Smooth muscle cell of the brain vasculature (primary cell): ENCODE measurements at regions not wholly inside any gene's neighbourhood (a gene's known extent, or its start where the extent isn't known, plus 50 kb on each side); places are given as distances from the start of the nearest gene placed in this dataset.
"Not testable (repeated sequence)": the region's sequence is repeated elsewhere in the genome, so short reads cannot be mapped to it uniquely, and the experiment has no call there.

Source experiments
- DNase-seq: peaks from one replicate; pipeline ENCODE4 v3.0.0-alpha.2; 2012; ENCODE audit warnings: low read depth, low spot score

DNA sequence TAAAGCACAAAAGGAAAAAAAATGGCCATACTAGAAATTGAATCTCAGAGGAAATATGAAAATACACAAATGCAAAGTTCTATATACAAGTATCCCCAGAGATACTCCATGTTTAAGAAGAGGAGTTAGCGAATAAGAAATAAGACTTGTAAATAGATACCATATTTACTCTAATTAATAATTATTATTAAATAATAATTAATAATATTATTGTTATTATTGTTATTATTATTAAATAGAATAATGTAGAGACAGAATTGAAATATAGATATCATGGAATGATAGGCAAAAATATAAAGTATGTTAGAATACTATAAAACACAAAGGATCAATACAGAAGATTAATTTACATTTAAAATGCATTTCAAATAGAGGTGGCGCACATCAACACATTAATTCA, 1047.5 kb upstream of the MIR17HG start:
- no peak for DNase-seq

DNA sequence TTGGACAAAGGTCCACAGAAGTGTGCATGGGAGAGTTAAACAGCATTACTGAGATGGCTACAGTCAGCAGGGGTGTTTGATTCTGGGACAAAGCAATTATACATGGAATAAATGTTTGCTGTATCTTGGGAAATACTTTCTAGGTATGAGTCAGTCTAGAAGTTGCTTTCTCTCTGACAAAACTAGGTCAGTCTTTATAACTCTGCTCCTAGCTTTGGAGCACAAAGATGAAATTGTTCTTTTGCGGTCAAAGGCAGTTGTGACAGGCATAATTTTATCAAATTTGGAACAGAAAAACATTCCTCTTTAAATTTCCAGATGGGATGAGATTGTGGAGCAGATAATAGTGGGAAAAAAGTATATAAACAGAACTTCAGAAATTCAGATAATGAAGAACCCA, 1045.4 kb upstream of the MIR17HG start:
- no peak for DNase-seq

DNA sequence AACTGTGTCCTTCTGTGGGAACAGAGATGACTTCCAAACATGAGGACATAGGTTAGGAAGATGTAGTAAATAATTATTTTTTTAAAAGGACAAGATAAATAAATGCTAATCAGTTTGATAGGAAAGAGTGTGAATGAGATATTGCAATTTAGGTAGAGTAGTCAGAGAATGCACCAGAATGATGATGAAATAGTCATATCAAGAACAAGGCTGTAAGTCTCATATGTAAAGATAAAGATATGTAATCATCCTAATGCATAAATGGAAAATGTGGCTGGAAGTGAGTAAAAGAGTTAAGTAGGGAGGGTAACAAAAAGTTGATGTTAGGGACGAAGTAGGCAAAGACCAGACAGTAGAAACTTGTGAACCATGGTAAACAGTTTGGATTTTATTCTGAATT, 1041.7 kb upstream of the MIR17HG start:
- DNase-seq: no peak

DNA sequence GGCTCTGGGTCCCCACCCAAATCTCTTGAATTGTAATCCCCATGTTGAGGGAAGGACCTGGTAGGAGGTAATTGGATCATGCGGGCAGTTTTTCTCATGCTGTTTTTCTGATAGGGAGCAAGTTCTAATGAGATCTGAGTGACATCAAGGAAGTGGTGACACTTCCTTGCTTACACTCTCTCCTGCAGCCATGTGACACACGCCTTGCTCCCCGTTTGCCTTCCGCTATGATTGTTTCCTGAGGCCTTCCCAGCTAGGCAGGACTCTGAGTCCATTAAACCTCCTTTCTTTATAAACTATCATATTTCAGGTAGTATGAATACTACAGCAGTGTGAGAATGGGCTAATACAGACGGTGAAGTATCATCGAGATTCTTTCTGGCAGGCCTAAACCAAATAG, 1040.4 kb upstream of the MIR17HG start:
- no peak for DNase-seq

DNA sequence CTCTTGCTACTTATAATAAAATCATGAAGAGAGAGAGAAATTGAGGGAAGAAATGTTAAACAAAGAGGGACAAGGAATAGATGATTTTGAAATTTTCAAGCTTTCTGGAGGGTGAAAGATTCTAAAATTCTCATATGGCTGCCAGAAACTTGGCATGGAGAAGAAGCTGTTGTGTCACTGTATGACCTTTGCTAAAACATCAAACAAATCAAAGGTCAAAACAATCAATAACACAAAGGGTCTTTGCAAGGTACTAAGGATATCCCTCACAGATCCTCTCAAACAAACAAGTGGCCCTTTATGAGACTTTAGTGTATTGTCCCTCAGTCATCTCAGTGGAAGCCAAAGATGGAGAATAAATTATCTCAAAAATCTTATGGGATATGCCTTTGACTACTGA, 1039.2 kb upstream of the MIR17HG start:
- no peak for DNase-seq

DNA sequence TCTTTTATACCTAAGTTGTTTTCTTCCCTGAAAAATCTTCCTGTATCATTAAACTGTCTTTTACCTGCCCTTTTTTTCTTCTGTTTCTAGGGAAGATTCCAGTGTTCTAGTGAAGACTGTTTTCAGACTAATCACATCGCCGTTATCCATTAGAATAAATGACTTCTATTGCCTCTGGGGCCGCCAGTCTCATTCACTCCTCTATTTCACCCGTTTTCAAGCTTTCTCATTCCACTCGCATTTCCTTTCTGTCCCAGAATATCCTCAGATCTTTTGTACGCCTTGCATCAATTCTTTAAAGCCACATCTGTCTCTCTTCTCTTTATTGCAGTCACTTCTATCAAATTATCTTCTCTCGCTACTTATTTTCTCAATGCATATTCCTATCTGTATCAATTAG, 1035.6 kb upstream of the MIR17HG start:
- DNase-seq: no peak

DNA sequence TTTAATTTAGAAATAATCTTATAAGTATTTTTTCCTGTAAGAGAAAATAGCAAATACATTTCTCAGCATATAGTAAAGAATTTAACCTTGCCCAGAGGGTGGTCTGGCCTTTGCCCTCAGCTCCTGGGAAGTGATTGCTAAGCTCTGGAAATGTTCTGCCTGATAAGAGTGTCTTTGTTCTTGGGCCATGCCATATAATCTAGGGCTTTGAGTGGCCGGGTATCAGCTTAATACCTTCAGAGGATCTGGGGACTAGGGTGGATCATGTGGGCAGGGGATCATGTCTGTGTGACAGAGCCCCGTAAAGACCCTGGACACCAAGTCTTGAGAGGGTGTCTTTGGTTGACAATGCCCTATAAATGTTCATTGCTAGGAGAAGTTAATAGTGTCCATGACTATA, 1032.4 kb upstream of the MIR17HG start:
- DNase-seq: no peak

DNA sequence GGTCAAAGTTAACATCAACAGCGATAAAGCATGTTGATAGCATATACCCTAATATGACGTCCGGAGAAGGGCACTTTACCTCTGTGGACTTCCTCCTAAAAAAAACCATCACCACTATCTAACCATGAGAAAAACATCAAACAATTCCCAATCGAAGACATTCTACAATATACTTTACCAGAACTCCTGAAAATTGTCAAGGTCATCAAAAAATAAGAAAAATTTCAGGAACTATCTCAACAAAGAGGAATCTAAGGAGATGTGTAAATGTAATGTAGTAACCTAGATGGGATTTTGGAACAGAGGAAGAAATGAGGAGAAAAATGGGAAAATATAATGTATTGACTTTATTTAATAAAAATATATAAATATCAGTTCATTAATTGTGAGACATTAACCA, 1026.8 kb upstream of the MIR17HG start:
- no peak for DNase-seq

DNA sequence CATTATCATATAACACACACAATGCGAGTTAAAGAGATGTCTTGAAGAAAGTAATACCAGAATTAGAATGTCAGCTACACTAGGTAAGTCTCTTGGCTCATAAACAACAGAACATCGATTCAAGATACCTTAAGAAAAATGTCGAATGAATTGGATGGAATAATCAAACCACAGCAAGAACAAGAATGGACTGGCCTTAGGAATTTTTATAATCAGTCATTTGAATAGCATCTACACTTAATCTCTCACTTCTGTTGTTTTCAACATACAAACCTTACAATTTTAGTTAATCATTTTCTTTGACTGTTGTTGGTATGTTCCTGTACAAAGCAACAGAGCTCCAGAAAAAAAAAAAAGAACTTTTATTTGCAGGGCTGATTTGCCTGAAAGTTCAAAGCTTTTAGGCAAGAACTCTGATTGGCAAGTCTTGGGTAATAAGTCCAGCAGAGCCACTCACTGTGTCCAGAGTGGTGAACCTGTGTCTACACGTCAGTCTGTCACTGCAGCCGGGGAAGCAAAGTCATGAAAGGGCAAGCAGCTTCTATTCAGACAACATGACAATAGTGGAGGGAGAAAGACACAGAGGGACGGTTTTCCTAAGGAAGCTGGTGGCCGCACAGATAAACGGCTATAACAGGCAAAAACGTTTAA, 1026.1 kb upstream of the MIR17HG start:
- no peak for DNase-seq

DNA sequence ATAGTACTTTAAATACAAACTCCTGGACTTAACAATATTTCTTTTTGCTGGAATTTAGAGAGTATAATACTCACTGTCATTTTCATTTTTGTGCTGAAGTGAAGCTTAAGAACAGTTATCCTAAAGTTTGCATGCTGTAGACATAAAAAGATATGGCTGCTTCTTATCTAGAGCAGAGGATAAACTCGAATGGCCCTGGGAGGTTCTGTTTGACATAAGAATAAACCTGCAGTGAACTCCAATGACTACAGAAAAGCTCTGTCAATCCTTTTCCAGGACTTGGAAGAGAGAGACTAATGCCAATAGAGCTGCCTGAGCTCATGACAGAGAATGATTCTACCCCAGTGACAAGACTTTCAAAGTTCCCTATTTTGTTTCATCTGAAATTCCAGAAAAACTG, 1017.8 kb upstream of the MIR17HG start:
- DNase-seq: no peak

DNA sequence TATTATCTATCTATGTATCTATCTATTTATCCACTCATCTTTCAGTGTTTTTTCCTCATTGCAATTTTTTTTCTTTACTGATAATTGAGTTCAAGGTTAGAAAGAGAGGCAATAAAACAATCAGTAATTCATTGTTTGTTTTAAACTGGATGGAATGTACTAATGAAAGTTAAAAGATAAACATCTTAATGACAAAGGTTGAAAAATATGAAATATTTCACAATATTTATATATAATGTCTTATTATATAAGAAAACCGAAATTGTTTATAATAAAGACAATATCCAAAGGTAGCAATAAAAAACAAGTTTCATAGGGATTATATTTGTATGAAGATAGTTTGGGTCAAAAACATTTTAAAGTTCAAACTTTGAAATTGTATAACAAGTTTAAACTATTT, 1015.5 kb upstream of the MIR17HG start:
- no peak for DNase-seq

DNA sequence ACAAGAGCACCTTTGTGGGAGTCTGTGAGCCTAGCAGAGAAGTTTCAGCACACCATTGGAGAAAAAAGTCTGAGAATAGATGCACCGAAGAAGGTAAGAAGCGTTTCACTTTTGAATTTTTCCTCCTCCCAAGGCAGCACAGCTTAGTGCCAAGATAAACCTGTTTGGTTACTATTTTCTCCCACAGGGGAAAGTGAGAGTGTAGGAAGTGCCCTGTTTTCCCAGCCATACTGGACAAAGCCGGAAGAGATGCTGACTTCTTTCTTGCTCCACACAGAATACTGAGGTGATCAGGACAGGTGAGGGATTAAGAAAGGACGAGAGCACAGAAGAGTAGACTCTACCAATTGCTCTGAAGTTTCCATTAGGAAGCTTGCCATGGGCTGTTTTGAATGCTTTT, 1011.0 kb upstream of the MIR17HG start:
- DNase-seq: no peak

DNA sequence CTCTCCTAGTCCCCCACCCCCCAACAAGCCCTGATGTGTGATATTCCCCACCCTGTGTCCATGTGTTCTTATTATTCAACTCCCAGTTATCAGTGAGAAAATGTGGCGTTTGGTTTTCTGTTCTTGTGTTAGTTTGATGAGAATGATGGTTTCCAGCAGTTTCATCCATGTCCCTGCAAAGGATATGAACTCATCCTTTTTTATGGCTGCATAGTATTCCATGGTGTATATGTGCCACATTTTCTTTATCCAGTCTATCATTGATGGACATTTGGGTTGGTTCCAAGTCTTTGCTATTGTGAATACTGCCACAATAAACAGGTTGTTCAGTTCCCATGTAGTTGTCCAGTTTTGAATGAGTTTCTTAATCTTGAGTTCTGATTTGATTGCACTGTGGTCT, 1006.1 kb upstream of the MIR17HG start:
- not testable (repeated sequence) for DNase-seq

DNA sequence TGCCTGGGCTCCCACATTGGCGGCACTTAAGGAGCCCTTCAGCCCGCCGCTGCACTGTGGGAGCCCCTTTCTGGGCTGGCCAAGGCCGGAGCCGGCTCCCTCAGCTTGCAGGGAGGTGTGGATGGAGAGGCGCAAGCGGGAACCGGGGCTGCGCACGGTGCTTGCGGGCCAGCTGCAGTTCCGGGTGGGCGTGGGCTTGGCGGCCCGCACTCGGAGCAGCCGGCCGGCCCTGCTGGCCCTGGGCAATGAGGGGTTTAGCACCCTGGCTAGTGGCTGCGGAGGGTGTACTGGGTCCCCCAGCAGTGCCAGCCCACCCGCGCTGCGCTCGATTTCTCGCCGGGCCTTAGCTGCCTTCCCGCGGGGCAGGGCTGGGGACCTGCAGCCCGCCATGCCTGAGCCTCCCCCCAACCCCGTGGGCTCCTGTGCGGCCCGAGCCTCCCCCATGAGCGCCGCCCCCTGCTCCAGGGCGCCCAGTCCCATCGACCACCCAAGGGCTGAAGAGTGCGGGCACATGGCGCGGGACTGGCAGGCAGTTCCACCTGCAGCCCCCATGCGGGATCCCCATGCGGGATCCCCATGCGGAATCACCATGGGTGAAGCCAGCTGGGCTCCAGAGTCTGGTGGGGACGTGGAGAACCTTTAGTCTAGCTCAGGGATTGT, 998.9 kb upstream of the MIR17HG start:
- not testable (repeated sequence) for DNase-seq

DNA sequence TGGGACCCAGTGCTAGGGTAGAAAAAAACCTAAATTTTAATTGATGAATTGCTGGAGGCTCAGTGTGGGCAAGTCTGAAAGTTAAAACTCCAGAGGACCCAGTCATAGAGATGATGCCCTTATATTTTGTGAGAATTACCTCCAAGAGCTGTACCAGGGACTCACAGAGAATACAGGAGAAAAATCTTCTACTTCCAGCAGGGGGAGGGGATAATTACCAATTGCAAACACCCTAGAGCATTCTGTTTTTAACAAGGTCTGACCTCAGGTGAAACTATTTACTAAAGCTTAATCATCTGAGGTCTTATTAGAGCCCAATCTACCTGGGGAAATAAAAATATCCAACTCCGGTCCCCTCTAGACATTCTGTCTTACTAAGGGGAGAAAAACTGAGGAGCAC, 994.7 kb upstream of the MIR17HG start:
- DNase-seq: no peak

DNA sequence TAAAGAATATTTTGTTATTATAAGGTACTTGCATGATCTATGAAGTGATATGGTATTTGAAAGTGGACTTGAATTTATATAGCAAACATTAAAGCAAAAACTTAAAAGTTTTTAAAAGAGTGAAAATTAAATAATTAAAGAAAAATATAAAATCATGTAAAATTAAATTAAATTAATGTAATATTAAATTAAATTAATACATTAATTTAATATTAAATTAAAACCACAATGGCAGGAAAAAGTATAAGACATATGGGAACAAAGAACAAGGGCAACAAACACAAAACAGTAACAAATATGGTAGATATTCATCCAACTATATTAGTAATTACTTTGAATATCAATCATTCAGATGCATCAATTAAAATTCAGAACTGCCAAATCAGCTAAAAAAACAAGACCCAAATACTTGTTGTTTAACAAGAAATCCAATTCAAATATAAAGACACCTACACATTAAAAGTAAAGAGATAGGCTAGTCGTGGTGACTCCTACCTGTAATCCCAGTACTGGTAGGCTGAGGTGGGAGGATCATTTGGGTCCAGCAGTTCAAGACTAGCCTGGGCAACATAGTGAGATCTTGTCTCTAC, 992.2 kb upstream of the MIR17HG start:
- no peak for DNase-seq

DNA sequence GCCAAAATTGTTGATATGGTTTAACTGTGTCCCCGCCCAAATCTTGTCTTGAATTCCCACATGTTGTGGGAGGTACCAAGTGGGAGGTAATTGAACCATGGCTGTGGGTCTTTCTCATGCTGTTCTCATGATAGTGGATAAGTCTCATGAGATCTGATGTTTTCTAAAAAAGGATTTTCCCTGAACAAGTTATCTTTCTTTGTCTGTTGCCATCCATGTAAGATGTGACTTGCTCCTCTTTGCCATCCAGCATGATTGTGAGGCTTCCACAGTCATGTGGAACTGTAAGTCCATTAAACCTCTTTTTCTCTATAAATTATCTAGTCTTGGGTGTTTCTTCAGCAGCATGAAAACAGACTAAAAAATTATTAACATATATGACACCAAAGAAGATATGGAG, 986.7 kb upstream of the MIR17HG start:
- no peak for DNase-seq

DNA sequence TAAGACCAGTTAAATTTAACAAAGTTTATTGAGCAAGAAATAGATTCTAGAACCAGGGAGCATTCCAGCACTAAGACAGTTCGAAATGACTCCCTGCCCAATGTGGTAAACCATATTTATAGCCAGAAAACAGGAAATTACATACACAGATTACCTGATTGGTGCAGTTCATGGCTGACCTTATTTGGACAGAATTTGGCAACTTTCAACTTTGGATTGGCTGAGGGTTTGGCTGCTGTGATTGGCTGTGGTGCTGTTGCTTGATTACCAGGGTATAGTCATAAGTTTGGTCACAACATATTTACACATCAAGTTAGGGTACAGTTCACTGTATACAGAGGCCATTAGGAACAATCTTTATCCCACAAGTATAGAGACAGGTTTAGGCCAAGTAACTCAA, 984.8 kb upstream of the MIR17HG start:
- no peak for DNase-seq

DNA sequence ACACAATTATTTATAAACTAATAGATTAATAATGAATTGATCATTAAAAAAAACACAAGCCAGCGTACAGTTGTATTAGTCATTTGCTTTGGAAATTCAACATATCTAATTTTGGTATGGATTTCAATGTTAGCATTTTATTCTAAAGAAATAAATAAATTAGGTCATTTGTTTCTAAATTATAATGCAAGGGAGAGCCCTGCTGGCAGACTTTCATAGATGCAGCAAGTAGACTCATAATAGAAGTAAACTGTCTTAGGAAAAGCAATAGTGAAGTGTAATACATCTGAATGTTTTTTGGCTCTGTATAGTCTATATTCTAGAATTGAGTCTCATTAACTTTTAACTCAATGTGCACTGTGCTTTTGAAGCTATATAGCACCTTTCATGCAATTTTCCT, 982.4 kb upstream of the MIR17HG start:
- DNase-seq: no peak

DNA sequence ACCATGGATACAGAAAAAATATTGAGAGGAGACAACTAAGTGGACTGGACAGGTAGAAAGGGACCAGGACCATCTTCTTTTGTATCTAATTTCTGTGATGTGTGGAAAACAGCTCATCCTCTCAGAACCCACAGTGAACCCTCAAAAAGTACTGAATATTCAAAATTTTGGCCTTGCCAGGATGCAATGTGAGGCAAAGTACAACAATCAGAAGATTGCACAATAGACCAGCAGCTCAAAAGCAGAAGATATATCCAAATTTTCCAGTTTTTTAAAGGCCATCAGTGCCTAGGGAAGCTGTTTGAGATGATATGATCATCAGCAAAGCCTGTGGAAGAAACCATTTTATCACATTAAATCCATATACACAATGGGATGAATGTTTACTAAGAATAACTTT, 973.3 kb upstream of the MIR17HG start:
- DNase-seq: no peak

DNA sequence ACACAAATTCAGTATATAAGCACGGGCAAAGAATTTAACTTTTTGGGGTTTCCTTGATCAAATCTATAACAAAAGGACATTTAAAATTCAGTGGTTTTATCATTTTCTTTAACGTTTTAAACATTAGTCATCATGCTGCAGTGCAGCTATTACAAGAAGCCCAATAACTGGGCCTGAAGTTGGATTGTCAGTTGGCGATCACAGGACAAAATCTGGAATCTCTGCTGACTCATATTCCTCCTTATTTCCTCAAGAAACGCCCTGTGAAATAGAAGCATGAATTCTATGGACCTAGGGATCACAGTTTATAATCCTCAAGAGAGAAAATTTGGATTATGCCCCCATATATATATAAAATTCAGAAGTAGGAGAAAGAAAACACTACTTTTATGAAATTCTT, 971.6 kb upstream of the MIR17HG start:
- no peak for DNase-seq

DNA sequence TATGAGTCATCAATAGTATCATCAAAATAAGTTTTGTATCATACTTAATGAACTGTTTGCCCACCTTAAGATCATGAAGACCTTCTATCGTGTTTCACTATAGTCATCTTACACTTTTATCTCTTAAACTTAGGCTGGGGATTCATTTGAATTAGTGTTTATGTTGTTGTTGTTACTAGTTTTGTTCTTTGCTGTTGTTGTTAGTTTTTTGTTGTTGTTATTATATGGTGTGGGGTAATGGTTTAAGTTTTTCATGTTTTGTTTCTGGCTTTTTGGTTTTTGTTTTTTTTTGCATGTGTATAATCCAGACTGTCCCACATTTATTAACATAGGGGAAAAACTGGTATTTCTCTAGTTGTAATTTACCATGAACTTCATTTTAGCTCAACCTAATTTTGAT, 965.1 kb upstream of the MIR17HG start:
- no peak for DNase-seq

DNA sequence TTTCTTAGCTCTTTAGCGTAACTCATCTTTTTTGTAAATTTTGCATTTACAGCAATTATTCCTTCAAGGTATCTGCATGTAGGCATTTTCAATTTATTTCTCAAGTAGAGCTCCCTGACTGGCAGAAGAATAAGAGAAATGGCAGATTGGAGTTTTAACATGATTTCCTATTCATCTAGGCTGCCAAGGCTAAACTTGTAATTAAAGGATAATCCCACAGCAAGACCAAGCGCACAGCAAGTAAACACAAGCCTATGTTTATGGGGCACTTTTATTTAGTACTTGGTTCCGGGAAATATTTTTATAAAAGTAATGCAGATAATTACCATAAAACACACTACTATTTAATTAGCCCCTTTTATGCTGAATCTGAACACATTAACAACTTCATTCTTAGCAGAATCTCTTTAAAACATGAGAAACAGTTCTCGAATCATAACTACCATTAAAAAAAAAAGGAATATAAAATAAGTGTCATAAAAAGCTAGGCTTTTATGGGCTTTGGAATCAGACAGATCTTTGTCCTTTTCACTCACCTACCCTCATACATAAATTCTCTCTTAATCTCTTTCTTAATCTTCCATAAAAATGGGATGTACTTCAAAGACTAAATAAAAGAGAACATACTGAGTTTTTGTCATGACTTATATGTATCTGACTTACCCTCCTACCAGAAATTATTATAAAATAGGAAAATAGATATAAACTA, 961.6 kb upstream of the MIR17HG start:
- DNase-seq: no peak
